ENCODE measurements at regions not wholly inside any gene's neighbourhood (a gene's known extent, or its start where the extent isn't known, plus 50 kb on each side); places are given as distances from the start of the nearest gene placed in this dataset.

GRCh38 chr14:87133073-87133801 is 859.7 kb downstream of the GALC start:
- Histone ChIP-seq H3K27ac (ENCODE audit: low read length) (no peak overlapping the region), H3K4me3 (ENCODE audit: low read length) (no peak overlapping the region), H3K36me3 (ENCODE audit: control insufficient read depth, insufficient read depth, low read length) (no peaks in the 10 kb centered on the region), H3K4me1 (ENCODE audit: control insufficient read depth, insufficient read depth, low read length) (no peaks in the 10 kb centered on the region), H3K27me3 (ENCODE audit: control insufficient read depth, insufficient read depth, low read length) (no peaks in the 10 kb centered on the region), H3K9me3 (ENCODE audit: control insufficient read depth, insufficient read depth, low read length) (no peaks in the 10 kb centered on the region)
- Mint-ChIP-seq H3K4me1 (no peaks in the 10 kb centered on the region), H3K27ac (no peak overlapping the region), H3K4me3 (no peak overlapping the region), H3K9me3 (peaks cover 8 to 16% of the 10 kb centered on the region in 2 donors), H3K27me3 (ENCODE audit: low read depth in 2 of 2) (no peaks in the 10 kb centered on the region), H3K36me3 (no peaks in the 10 kb centered on the region)
- ATAC-seq (no peak), DNase-seq (no peak)
- 66% methylated on average over 4 of the region's 4 CpGs for WGBS (ENCODE audit: insufficient coverage)
- intact Hi-C loops (cut with micrococcal nuclease) = no loop called here
- TF ChIP-seq CTCF (IDR thresholded peaks at IDR 0.05) = no peak

GRCh38 chr14:87131879-87132278 is 861.1 kb downstream of the GALC start:
- Mint-ChIP-seq H3K9me3 (peaks cover 10 to 19% of the 10 kb centered on the region in 2 donors), H3K4me1 (no peaks in the 10 kb centered on the region), H3K4me3 (no peak overlapping the region), H3K27ac (no peak overlapping the region), H3K27me3 (ENCODE audit: low read depth in 2 of 2) (no peaks in the 10 kb centered on the region), H3K36me3 (no peaks in the 10 kb centered on the region)
- no peaks in the 10 kb centered on the region for H3K9me3 ChIP-seq (ENCODE audit: control insufficient read depth, insufficient read depth, low read length)
- H3K27me3 ChIP-seq (ENCODE audit: control insufficient read depth, insufficient read depth, low read length) = no peaks in the 10 kb centered on the region
- ATAC-seq = no peak
- no peaks in the 10 kb centered on the region for H3K4me1 ChIP-seq (ENCODE audit: control insufficient read depth, insufficient read depth, low read length)
- 66% methylated on average over 5 of the region's 5 CpGs for whole genome bisulfite sequencing (ENCODE audit: insufficient coverage)
- H3K4me3 ChIP-seq (ENCODE audit: low read length) = no peak overlapping the region
- H3K36me3 ChIP-seq (ENCODE audit: control insufficient read depth, insufficient read depth, low read length) = no peaks in the 10 kb centered on the region
- intact Hi-C loops (cut with micrococcal nuclease) = no loop called here
- DNase-seq = no peak
- no peak overlapping the region for H3K27ac ChIP-seq (ENCODE audit: low read length)
- no peak for TF ChIP-seq CTCF (IDR thresholded peaks at IDR 0.05)

GRCh38 chr14:87122166-87122565 is 870.8 kb downstream of the GALC start:
- no peaks in the 10 kb centered on the region for H3K36me3 ChIP-seq (ENCODE audit: control insufficient read depth, insufficient read depth, low read length)
- H3K9me3 ChIP-seq (ENCODE audit: control insufficient read depth, insufficient read depth, low read length) = peaks cover 3% of the 10 kb centered on the region
- intact Hi-C loops (cut with micrococcal nuclease) = no loop called here
- no peaks in the 10 kb centered on the region for H3K27me3 ChIP-seq (ENCODE audit: control insufficient read depth, insufficient read depth, low read length)
- no peaks in the 10 kb centered on the region for H3K36me3 Mint-ChIP-seq
- H3K4me1 Mint-ChIP-seq = no peaks in the 10 kb centered on the region
- H3K4me1 ChIP-seq (ENCODE audit: control insufficient read depth, insufficient read depth, low read length) = no peaks in the 10 kb centered on the region
- no peak for DNase-seq
- no peak overlapping the region for H3K27ac ChIP-seq (ENCODE audit: low read length)
- peaks cover 7 to 12% of the 10 kb centered on the region in 2 donors for H3K9me3 Mint-ChIP-seq
- H3K4me3 Mint-ChIP-seq = no peak overlapping the region
- ATAC-seq = no peak
- no peak overlapping the region for H3K27ac Mint-ChIP-seq
- H3K27me3 Mint-ChIP-seq (ENCODE audit: low read depth in 2 of 2) = no peaks in the 10 kb centered on the region
- no peak for TF ChIP-seq CTCF (IDR thresholded peaks at IDR 0.05)
- H3K4me3 ChIP-seq (ENCODE audit: low read length) = no peak overlapping the region

GRCh38 chr14:87121716-87122115 is 871.3 kb downstream of the GALC start:
- no peak for TF ChIP-seq CTCF (IDR thresholded peaks at IDR 0.05)
- peaks cover 5 to 9% of the 10 kb centered on the region in 2 donors for H3K9me3 Mint-ChIP-seq
- H3K27ac Mint-ChIP-seq = no peak overlapping the region
- H3K27me3 ChIP-seq (ENCODE audit: control insufficient read depth, insufficient read depth, low read length) = no peaks in the 10 kb centered on the region
- H3K9me3 ChIP-seq (ENCODE audit: control insufficient read depth, insufficient read depth, low read length) = peaks cover 3% of the 10 kb centered on the region
- ATAC-seq = no peak
- H3K27me3 Mint-ChIP-seq (ENCODE audit: low read depth in 2 of 2) = no peaks in the 10 kb centered on the region
- no peaks in the 10 kb centered on the region for H3K4me1 Mint-ChIP-seq
- H3K27ac ChIP-seq (ENCODE audit: low read length) = no peak overlapping the region
- intact Hi-C loops (cut with micrococcal nuclease) = no loop called here
- 65% methylated on average over 2 of the region's 2 CpGs for whole genome bisulfite sequencing (ENCODE audit: insufficient coverage)
- H3K4me3 Mint-ChIP-seq = no peak overlapping the region
- H3K4me1 ChIP-seq (ENCODE audit: control insufficient read depth, insufficient read depth, low read length) = no peaks in the 10 kb centered on the region
- H3K36me3 ChIP-seq (ENCODE audit: control insufficient read depth, insufficient read depth, low read length) = no peaks in the 10 kb centered on the region
- no peaks in the 10 kb centered on the region for H3K36me3 Mint-ChIP-seq
- no peak for DNase-seq
- H3K4me3 ChIP-seq (ENCODE audit: low read length) = no peak overlapping the region
